GM12878 (cell line): ENCODE measurements at regions not wholly inside any gene's neighbourhood (a gene's known extent, or its start where the extent isn't known, plus 50 kb on each side); places are given as distances from the start of the nearest gene placed in this dataset.

Source experiments
- ATAC-seq: fragments of 200-7000 bp; cut with Tn5 transposase; 3 replicates; pipeline ENCODE4 v1.9.1; 2020; ENCODE audit warnings: mild to moderate bottlenecking, moderate library complexity
- BruUV-seq: library from RNA; stranded (reverse); fragments of 400-500 nt; replicated peaks from 2 replicates; lab custom pipeline; 2021; lab: Mats Ljungman, UMichigan
- CTCF ChIA-PET: fragments of 300-600 bp; sonication (Branson Sonifier 250); formaldehyde crosslinking; extraction: SDS; loops from one replicate; lab custom pipeline; 2021; ENCODE audit warnings: inconsistent platforms; lab: Yijun Ruan, JAX
- POLR2A ChIA-PET: fragments of 350-600 bp; formaldehyde crosslinking; extraction: SDS; loops from one replicate; lab custom pipeline; 2021; ENCODE audit warnings: inconsistent platforms; lab: Charles Lee
- RAD21 ChIA-PET: fragments of 300-600 bp; sonication (Branson Sonifier 250); formaldehyde crosslinking; loops from one replicate; lab custom pipeline; 2023; ENCODE audit warnings: antibody characterized with exemption; ENCODE audit not compliant: unreplicated experiment; lab: Charles Lee
- SMC1A ChIA-PET: fragments of 300-600 bp; sonication (Branson Sonifier 250); formaldehyde crosslinking; loops from one replicate; lab custom pipeline; 2023; ENCODE audit not compliant: unreplicated experiment, uncharacterized antibody; lab: Charles Lee
- DNase-seq: peaks from one replicate; pipeline ENCODE4 v3.0.0-alpha.2; 2011; ENCODE audit warnings: low read depth, low spot score
- FAIRE-seq: peaks from 3 replicates; lab custom pipeline; 2011; peaks lifted over from hg19 to GRCh38; lab: Jason Lieb, UNC
- H2AFZ ChIP-seq: 2 replicates; pipeline ENCODE4 v1.6.0; 2011; ENCODE audit warnings: low read depth, low read length, control low read depth; ENCODE audit not compliant: control insufficient read depth
- H3K27ac ChIP-seq: 2 replicates; pipeline ENCODE4 v1.5.1; 2011; ENCODE audit warnings: control low read depth; ENCODE audit not compliant: control insufficient read depth, insufficient read depth
- H3K27me3 ChIP-seq, 2 experiments: replicated peaks in 1 of 2; 2 replicates each; pipeline versions ENCODE4 v1.6.0 to v1.6.1; 2011; ENCODE audit warnings: low read length in 1 of 2; ENCODE audit not compliant: control insufficient read depth in 2 of 2, insufficient read depth in 2 of 2
- H3K36me3 ChIP-seq, 2 experiments: 2 replicates each; pipeline ENCODE4 v1.5.1; 2011; ENCODE audit warnings: low read length in 1 of 2; ENCODE audit not compliant: control insufficient read depth in 2 of 2, insufficient read depth in 2 of 2
- H3K4me1 ChIP-seq: 2 replicates; pipeline ENCODE4 v1.6.1; 2011; ENCODE audit warnings: mild to moderate bottlenecking, low read length, moderate library complexity, mixed read lengths; ENCODE audit not compliant: control insufficient read depth, insufficient read depth
- H3K4me2 ChIP-seq: 2 replicates; pipeline ENCODE4 v1.6.0; 2011; ENCODE audit warnings: control low read depth; ENCODE audit not compliant: control insufficient read depth, insufficient read depth
- H3K4me3 ChIP-seq: fragments of 200-600 bp; sonication (generic); 2 replicates; pipeline ENCODE4 v1.5.1; 2016
- H3K79me2 ChIP-seq: 2 replicates; pipeline ENCODE4 v1.6.0; 2011; ENCODE audit warnings: low read length; ENCODE audit not compliant: control insufficient read depth, insufficient read depth
- H3K9ac ChIP-seq: 2 replicates; pipeline ENCODE4 v1.8.0; 2011; ENCODE audit warnings: low read length, control low read depth, mixed read lengths; ENCODE audit not compliant: control insufficient read depth, insufficient read depth
- H3K9me3 ChIP-seq: replicated peaks from 3 replicates; pipeline ENCODE4 v1.5.1; 2011; ENCODE audit warnings: mild to moderate bottlenecking, low read length; ENCODE audit not compliant: control insufficient read depth, insufficient read depth
- H4K20me1 ChIP-seq: 2 replicates; pipeline ENCODE4 v1.6.0; 2011; ENCODE audit not compliant: control insufficient read depth, insufficient read depth
- BCL11A ChIP-seq: IDR thresholded peaks from 2 replicates; pipeline ENCODE4 v1.6.1; 2011; ENCODE audit warnings: low read depth, low read length
- CHD1 ChIP-seq: IDR thresholded peaks from 2 replicates; pipeline ENCODE4 v1.6.1; 2012; ENCODE audit warnings: low read depth, low read length, improper control_type of control experiment
- EP300 ChIP-seq, 2 experiments: fragments of 150-350 bp in 1 of 2; IDR thresholded peaks; 2 replicates each; pipeline ENCODE4 v1.6.1; 2011 to 2012; ENCODE audit warnings: low read depth in 2 of 2, low read length in 2 of 2, borderline replicate concordance in 1 of 2, improper control_type of control experiment in 1 of 2, inconsistent platforms in 1 of 2; ENCODE audit not compliant: control insufficient read depth in 1 of 2
- GATAD2B ChIP-seq: fragments of 450-650 bp; conservative IDR thresholded peaks from 2 replicates; pipeline ENCODE4 v1.6.1; 2017; ENCODE audit warnings: low read depth, mild to moderate bottlenecking, moderate library complexity
- IRF4 ChIP-seq: IDR thresholded peaks from 2 replicates; pipeline ENCODE4 v1.6.1; 2011; ENCODE audit warnings: low read depth, low read length
- POLR2AphosphoS5 ChIP-seq: IDR thresholded peaks from 2 replicates; pipeline ENCODE4 v1.6.1; 2011; ENCODE audit warnings: mild to moderate bottlenecking, low read length, inconsistent platforms
- TCF7 ChIP-seq: IDR thresholded peaks from 2 replicates; pipeline ENCODE4 v1.6.1; 2014; ENCODE audit warnings: antibody characterized with exemption, borderline replicate concordance
- ZNF217 ChIP-seq: fragments of 450-650 bp; IDR thresholded peaks from 2 replicates; pipeline ENCODE4 v1.6.1; 2017; ENCODE audit warnings: antibody characterized with exemption, mild to moderate bottlenecking
- in situ Hi-C: fragments of 300-500 bp; cut with MboI; formaldehyde crosslinking; loops from 9 replicates; pipeline ENCODE4 v1.14.3; 2018; ENCODE audit warnings: mixed read lengths
- intact Hi-C: fragments of 100-400 bp; cut with micrococcal nuclease; formaldehyde crosslinking; loops from one replicate; pipeline ENCODE4 v1.14.2; 2022; ENCODE audit not compliant: unreplicated experiment
- TF ChIP-seq, protein P1 (sequence below): IDR thresholded peaks from 2 replicates; pipeline ENCODE4 v1.6.1; 2011; ENCODE audit warnings: mild to moderate bottlenecking, low read depth, low read length, moderate library complexity; ENCODE audit not compliant: insufficient replicate concordance
- TF ChIP-seq, protein P2 (sequence below): fragments of 150-350 bp; IDR thresholded peaks from 2 replicates; pipeline ENCODE4 v1.6.1; 2016; ENCODE audit warnings: low read depth, low read length
- TF ChIP-seq, protein P3 (sequence below): fragments of 450-650 bp; IDR thresholded peaks from 2 replicates; pipeline ENCODE4 v1.6.1; 2017; ENCODE audit warnings: antibody characterized with exemption, mild to moderate bottlenecking, moderate library complexity
- TF ChIP-seq, protein P4 (sequence below): fragments of 450-650 bp; IDR thresholded peaks from 2 replicates; pipeline ENCODE4 v1.6.1; 2016; ENCODE audit warnings: mild to moderate bottlenecking

DNA sequence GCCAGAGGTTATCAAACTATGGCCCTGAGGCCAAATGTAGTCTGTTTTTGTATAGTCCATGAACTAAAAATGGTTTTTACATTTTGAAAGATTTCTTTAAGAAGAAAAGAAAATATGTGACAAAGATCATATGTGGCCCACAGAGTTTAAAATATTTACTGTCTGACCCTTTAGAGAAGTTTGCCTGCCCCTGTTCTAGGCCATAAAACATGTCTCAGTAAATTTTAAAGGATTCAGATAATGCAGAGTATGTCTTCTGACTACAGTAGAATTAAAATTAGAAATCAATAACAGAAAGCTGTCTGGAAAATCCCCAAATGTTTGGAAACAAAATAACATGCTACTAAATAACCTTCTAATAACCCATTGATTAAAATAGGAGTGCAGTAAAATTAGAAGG is 86.3 kb downstream of the KCNRG start:
- SMC1A ChIA-PET, result interaction anchor here (0.6 to 1.2 kb wide), 2 partner anchors 99 to 540 kb away, joined by 3 read pairs; no protein-coding TSS in a partner anchor
- POLR2A ChIA-PET, result no interaction called here
- Histone ChIP-seq H3K9me3 (peaks cover 13% of the 10 kb centered on the region), H3K4me3 (no peak overlapping the region), H3K27me3 (no peaks in the 10 kb centered on the region), H3K4me1 (peaks cover 5% of the 10 kb centered on the region; the same call in 1 of the 2 replicates), H3K9ac (no peak overlapping the region), H2AFZ (no peak overlapping the region), H3K27ac (no peak overlapping the region), H3K4me2 (no peak overlapping the region), H3K36me3 (no peaks in the 10 kb centered on the region), H4K20me1 (no peaks in the 10 kb centered on the region), H3K79me2 (no peaks in the 10 kb centered on the region)
- RAD21 ChIA-PET, result interaction anchor here (0.6 kb wide), 1 partner anchor 813 kb away, joined by 3 read pairs; no protein-coding TSS in a partner anchor
- FAIRE-seq, result no peak
- intact Hi-C loops, result no loop called here
- CTCF ChIA-PET, result interaction anchor here (1.5 kb wide), 1 partner anchor 11 kb away, joined by 3 read pairs; no protein-coding TSS in a partner anchor
- in situ Hi-C loops, result no loop called here
- ATAC-seq, result no peak
- BruUV-seq, result no TSS peak
- no peak for DNase-seq
- TF ChIP-seq IRF4 (no peak), POLR2AphosphoS5 (no peak), EP300 (IDR thresholded peaks at IDR 0.05; ENCODE audit: borderline replicate concordance in 1 of 2, control insufficient read depth in 1 of 2, low read depth in 2 of 2, low read length in 2 of 2) (no peak), TCF7 (no peak), BCL11A (no peak), CHD1 (no peak), GATAD2B (no peak), ZNF217 (no peak)
- TF ChIP-seq, protein P1, sequence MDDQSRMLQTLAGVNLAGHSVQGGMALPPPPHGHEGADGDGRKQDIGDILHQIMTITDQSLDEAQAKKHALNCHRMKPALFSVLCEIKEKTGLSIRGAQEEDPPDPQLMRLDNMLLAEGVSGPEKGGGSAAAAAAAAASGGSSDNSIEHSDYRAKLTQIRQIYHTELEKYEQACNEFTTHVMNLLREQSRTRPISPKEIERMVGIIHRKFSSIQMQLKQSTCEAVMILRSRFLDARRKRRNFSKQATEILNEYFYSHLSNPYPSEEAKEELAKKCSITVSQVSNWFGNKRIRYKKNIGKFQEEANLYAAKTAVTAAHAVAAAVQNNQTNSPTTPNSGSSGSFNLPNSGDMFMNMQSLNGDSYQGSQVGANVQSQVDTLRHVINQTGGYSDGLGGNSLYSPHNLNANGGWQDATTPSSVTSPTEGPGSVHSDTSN, result no peak
- TF ChIP-seq, protein P2, sequence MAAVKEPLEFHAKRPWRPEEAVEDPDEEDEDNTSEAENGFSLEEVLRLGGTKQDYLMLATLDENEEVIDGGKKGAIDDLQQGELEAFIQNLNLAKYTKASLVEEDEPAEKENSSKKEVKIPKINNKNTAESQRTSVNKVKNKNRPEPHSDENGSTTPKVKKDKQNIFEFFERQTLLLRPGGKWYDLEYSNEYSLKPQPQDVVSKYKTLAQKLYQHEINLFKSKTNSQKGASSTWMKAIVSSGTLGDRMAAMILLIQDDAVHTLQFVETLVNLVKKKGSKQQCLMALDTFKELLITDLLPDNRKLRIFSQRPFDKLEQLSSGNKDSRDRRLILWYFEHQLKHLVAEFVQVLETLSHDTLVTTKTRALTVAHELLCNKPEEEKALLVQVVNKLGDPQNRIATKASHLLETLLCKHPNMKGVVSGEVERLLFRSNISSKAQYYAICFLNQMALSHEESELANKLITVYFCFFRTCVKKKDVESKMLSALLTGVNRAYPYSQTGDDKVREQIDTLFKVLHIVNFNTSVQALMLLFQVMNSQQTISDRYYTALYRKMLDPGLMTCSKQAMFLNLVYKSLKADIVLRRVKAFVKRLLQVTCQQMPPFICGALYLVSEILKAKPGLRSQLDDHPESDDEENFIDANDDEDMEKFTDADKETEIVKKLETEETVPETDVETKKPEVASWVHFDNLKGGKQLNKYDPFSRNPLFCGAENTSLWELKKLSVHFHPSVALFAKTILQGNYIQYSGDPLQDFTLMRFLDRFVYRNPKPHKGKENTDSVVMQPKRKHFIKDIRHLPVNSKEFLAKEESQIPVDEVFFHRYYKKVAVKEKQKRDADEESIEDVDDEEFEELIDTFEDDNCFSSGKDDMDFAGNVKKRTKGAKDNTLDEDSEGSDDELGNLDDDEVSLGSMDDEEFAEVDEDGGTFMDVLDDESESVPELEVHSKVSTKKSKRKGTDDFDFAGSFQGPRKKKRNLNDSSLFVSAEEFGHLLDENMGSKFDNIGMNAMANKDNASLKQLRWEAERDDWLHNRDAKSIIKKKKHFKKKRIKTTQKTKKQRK, result no peak
- TF ChIP-seq, protein P3, sequence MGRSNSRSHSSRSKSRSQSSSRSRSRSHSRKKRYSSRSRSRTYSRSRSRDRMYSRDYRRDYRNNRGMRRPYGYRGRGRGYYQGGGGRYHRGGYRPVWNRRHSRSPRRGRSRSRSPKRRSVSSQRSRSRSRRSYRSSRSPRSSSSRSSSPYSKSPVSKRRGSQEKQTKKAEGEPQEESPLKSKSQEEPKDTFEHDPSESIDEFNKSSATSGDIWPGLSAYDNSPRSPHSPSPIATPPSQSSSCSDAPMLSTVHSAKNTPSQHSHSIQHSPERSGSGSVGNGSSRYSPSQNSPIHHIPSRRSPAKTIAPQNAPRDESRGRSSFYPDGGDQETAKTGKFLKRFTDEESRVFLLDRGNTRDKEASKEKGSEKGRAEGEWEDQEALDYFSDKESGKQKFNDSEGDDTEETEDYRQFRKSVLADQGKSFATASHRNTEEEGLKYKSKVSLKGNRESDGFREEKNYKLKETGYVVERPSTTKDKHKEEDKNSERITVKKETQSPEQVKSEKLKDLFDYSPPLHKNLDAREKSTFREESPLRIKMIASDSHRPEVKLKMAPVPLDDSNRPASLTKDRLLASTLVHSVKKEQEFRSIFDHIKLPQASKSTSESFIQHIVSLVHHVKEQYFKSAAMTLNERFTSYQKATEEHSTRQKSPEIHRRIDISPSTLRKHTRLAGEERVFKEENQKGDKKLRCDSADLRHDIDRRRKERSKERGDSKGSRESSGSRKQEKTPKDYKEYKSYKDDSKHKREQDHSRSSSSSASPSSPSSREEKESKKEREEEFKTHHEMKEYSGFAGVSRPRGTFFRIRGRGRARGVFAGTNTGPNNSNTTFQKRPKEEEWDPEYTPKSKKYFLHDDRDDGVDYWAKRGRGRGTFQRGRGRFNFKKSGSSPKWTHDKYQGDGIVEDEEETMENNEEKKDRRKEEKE, result no peak
- TF ChIP-seq, protein P4, sequence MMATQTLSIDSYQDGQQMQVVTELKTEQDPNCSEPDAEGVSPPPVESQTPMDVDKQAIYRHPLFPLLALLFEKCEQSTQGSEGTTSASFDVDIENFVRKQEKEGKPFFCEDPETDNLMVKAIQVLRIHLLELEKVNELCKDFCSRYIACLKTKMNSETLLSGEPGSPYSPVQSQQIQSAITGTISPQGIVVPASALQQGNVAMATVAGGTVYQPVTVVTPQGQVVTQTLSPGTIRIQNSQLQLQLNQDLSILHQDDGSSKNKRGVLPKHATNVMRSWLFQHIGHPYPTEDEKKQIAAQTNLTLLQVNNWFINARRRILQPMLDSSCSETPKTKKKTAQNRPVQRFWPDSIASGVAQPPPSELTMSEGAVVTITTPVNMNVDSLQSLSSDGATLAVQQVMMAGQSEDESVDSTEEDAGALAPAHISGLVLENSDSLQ, result no peak
